Keratinocyte (primary cell): ENCODE measurements at regions not wholly inside any gene's neighbourhood (a gene's known extent, or its start where the extent isn't known, plus 50 kb on each side); places are given as distances from the start of the nearest gene placed in this dataset.
"Not testable (repeated sequence)": the region's sequence is repeated elsewhere in the genome, so short reads cannot be mapped to it uniquely, and the experiment has no call there.

ENCODE experiments used
- DNase-seq: peaks from one replicate; pipeline ENCODE4 v3.0.0-alpha.2; 2011; ENCODE audit warnings: low read depth, missing footprints, low spot score
- FAIRE-seq: peaks from 2 replicates; lab custom pipeline; 2011; peaks lifted over from hg19 to GRCh38; lab: Jason Lieb, UNC
- H2AFZ ChIP-seq: 2 replicates; pipeline ENCODE4 v1.6.0; 2012; ENCODE audit warnings: low read length, control low read depth, inconsistent platforms; ENCODE audit not compliant: control insufficient read depth
- H3K27ac ChIP-seq: 2 replicates; pipeline ENCODE4 v1.5.1; 2011; ENCODE audit warnings: low read length; ENCODE audit not compliant: control insufficient read depth, insufficient read depth
- H3K27me3 ChIP-seq: 3 replicates; pipeline ENCODE4 v1.6.0; 2011; ENCODE audit warnings: low read length; ENCODE audit not compliant: control insufficient read depth, insufficient read depth; ENCODE audit errors: extremely low read depth
- H3K36me3 ChIP-seq, 2 experiments: 2 replicates in 1 of 2; 3 replicates in 1 of 2; pipeline ENCODE4 v1.5.1; 2011; ENCODE audit warnings: low read length in 2 of 2, mild to moderate bottlenecking in 1 of 2; ENCODE audit not compliant: control insufficient read depth in 2 of 2, insufficient read depth in 2 of 2; ENCODE audit errors: extremely low read depth in 1 of 2
- H3K4me1 ChIP-seq: 3 replicates; pipeline ENCODE4 v1.5.1; 2011; ENCODE audit warnings: low read length; ENCODE audit not compliant: control insufficient read depth, insufficient read depth; ENCODE audit errors: extremely low read depth
- H3K4me2 ChIP-seq: 3 replicates; pipeline ENCODE4 v1.6.0; 2011; ENCODE audit warnings: low read depth, low read length; ENCODE audit not compliant: control insufficient read depth, insufficient read depth; ENCODE audit errors: extremely low read depth
- H3K4me3 ChIP-seq, 3 experiments: fragments of 200-600 bp in 1 of 3; sonication (generic) in 1 of 3; 2 replicates in 2 of 3; 3 replicates in 1 of 3; pipeline ENCODE4 v1.5.1; 2011 to 2016; ENCODE audit warnings: low read length in 3 of 3, mild to moderate bottlenecking in 3 of 3, control low read depth in 2 of 3, inconsistent platforms in 1 of 3, low read depth in 1 of 3, mixed read lengths in 1 of 3, mixed run types in 1 of 3, moderate library complexity in 1 of 3; ENCODE audit not compliant: control insufficient read depth in 2 of 3, insufficient read depth in 2 of 3; ENCODE audit errors: extremely low read depth in 1 of 3
- H3K79me2 ChIP-seq: 2 replicates; pipeline ENCODE4 v1.6.0; 2012; ENCODE audit warnings: low read length; ENCODE audit not compliant: control insufficient read depth, insufficient read depth
- H3K9ac ChIP-seq: 3 replicates; pipeline ENCODE4 v1.6.0; 2011; ENCODE audit warnings: low read length; ENCODE audit not compliant: control insufficient read depth, insufficient read depth; ENCODE audit errors: extremely low read depth
- H3K9me1 ChIP-seq: 3 replicates; pipeline ENCODE4 v1.6.0; 2011; ENCODE audit warnings: low read length; ENCODE audit not compliant: control insufficient read depth, insufficient read depth; ENCODE audit errors: extremely low read depth
- H3K9me3 ChIP-seq: 2 replicates; pipeline ENCODE4 v1.5.1; 2012; ENCODE audit warnings: low read depth, low read length; ENCODE audit not compliant: control insufficient read depth
- H4K20me1 ChIP-seq: 3 replicates; pipeline ENCODE4 v1.6.0; 2011; ENCODE audit warnings: low read length; ENCODE audit not compliant: control insufficient read depth, insufficient read depth; ENCODE audit errors: extremely low read depth
- dilution Hi-C: fragments of 300-500 bp; cut with MboI; formaldehyde crosslinking; loops from one replicate; pipeline ENCODE4 v1.7.0; 2020; ENCODE audit warnings: low sequenced_read_pairs; ENCODE audit not compliant: extremely low pct_ligation_motif_present

DNA sequence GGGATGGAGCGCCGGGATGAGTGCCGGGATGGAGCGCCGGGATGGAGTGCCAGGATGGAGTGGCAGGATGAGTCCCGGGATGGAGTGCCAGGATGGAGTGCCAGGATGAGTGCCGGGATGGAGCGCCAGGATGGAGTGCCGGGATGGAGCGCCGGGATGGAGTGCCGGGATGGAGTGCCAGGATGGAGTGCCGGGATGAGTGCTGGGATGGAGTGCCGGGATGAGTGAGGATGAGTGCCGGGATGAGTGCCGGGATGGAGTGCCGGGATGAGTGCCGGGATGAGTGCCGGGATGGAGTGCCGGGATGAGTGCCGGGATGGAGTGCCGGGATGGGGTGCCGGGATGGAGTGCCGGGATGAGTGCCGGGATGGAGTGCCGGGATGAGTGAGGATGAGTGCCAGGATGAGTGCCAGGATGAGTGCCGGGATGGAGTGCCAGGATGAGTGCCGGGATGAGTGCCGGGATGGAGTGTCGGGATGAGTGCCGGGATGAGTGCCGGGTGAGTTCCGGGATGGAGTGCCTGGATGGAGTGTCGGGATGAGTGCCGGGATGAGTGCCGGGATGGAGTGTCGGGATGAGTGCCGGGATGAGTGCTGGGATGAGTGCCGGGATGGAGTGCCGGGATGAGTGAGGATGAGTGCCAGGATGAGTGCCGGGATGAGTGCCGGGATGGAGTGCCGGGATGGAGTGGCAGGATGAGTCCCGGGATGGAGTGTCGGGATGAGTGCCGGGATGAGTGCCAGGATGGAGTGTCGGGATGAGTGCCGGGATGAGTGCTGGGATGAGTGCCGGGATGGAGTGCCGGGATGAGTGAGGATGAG lies 52.9 kb upstream of the HELT start:
- H3K4me1 ChIP-seq, H3K79me2 ChIP-seq, H3K9me3 ChIP-seq, H3K4me2 ChIP-seq, H2AFZ ChIP-seq, H4K20me1 ChIP-seq, H3K9me1 ChIP-seq, DNase-seq, dilution Hi-C loops, H3K36me3 ChIP-seq, H3K9ac ChIP-seq, H3K27ac ChIP-seq, H3K4me3 ChIP-seq, H3K27me3 ChIP-seq, FAIRE-seq: not testable (repeated sequence)

DNA sequence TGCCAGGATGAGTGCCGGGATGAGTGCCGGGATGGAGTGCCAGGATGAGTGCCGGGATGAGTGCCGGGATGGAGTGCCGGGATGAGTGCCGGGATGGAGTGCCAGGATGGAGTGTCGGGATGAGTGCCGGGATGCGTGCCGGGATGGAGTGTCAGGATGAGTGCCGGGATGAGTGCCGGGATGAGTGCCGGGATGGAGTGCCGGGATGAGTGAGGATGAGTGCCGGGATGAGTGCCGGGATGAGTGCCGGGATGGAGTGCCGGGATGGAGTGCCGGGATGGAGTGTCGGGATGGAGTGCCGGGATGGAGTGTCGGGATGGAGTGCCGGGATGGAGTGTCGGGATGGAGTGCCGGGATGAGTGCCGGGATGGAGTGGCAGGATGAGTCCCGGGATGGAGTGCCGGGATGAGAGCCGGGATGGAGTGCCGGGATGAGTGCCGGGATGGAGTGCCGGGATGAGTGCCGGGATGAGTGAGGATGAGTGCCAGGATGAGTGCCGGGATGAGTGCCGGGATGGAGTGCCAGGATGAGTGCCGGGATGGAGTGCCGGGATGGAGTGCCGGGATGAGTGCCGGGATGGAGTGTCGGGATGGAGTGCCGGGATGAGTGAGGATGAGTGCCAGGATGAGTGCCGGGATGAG lies 52.1 kb upstream of the HELT start:
- H3K27ac ChIP-seq, H3K9me3 ChIP-seq, H3K9ac ChIP-seq, DNase-seq, H3K36me3 ChIP-seq, H3K9me1 ChIP-seq, H2AFZ ChIP-seq, H3K27me3 ChIP-seq, H4K20me1 ChIP-seq, dilution Hi-C loops, H3K4me2 ChIP-seq, H3K4me1 ChIP-seq, H3K79me2 ChIP-seq, FAIRE-seq, H3K4me3 ChIP-seq: not testable (repeated sequence)

DNA sequence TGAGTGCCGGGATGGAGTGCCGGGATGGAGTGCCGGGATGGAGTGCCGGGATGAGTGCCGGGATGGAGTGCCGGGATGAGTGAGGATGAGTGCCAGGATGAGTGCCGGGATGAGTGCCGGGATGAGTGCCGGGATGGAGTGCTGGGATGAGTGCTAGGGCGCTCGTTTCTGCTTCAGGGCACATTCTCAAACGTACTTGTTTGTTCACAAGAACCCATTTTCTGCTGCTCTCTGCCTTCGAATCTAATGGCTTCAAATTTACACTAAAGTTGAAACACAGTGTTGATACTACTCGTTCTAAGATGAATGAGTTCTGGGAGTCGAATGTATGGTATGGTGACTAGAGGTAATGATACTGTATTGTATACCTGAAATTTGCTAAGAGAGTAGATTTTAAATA lies 50.6 kb upstream of the HELT start:
- H3K9me3 ChIP-seq, H3K27ac ChIP-seq, H2AFZ ChIP-seq, H3K9ac ChIP-seq, H3K9me1 ChIP-seq, H3K4me2 ChIP-seq, FAIRE-seq, dilution Hi-C loops, H3K27me3 ChIP-seq, H3K4me3 ChIP-seq, DNase-seq, H3K36me3 ChIP-seq, H3K4me1 ChIP-seq, H3K79me2 ChIP-seq, H4K20me1 ChIP-seq: not testable (repeated sequence)
